Activated CD4-positive, alpha-beta T cell treated with anti-CD3 and anti-CD28 coated beads for 36 hours (primary cell): ENCODE measurements at regions not wholly inside any gene's neighbourhood (a gene's known extent, or its start where the extent isn't known, plus 50 kb on each side); places are given as distances from the start of the nearest gene placed in this dataset.

Experiments
- ATAC-seq: fragments of 200-7000 bp; cut with Tn5 transposase; one replicate; pipeline ENCODE4 v1.10.0; 2021; ENCODE audit warnings: mild to moderate bottlenecking, moderate library complexity
- CTCF ChIA-PET: fragments of 350-600 bp; sonication (Branson Sonifier 250); formaldehyde crosslinking; loops from one replicate; lab custom pipeline; 2021; ENCODE audit warnings: antibody characterized with exemption; lab: Charles Lee
- POLR2A ChIA-PET: fragments of 350-600 bp; sonication (Branson Sonifier 250); formaldehyde crosslinking; loops from one replicate; lab custom pipeline; 2021; ENCODE audit warnings: antibody characterized with exemption, inconsistent platforms; lab: Charles Lee
- DNase-seq: peaks from one replicate; pipeline ENCODE4 v3.0.0-alpha.2; 2020
- H3K27ac Mint-ChIP-seq: one replicate; pipeline ENCODE4 v1.8.0; 2021; ENCODE audit warnings: mixed read lengths
- H3K27me3 Mint-ChIP-seq: one replicate; pipeline ENCODE4 v1.8.0; 2021; ENCODE audit warnings: mixed read lengths
- H3K36me3 Mint-ChIP-seq: one replicate; pipeline ENCODE4 v1.8.0; 2021; ENCODE audit warnings: low read depth, mixed read lengths
- H3K4me1 Mint-ChIP-seq: one replicate; pipeline ENCODE4 v1.8.0; 2021; ENCODE audit warnings: mixed read lengths
- H3K4me3 Mint-ChIP-seq: one replicate; pipeline ENCODE4 v1.8.0; 2021; ENCODE audit warnings: mild to moderate bottlenecking, moderate library complexity, mixed read lengths
- H3K9me3 Mint-ChIP-seq: one replicate; pipeline ENCODE4 v1.8.0; 2021; ENCODE audit warnings: low read depth, mixed read lengths
- intact Hi-C, 2 experiments: fragments of 100-400 bp; cut with DNase I in 1 of 2; cut with micrococcal nuclease in 1 of 2; formaldehyde crosslinking; loops; one replicate each; pipeline versions ENCODE4 v1.14.2 to v1.15.1; 2022 to 2024; cut with DNase I, micrococcal nuclease

DNA sequence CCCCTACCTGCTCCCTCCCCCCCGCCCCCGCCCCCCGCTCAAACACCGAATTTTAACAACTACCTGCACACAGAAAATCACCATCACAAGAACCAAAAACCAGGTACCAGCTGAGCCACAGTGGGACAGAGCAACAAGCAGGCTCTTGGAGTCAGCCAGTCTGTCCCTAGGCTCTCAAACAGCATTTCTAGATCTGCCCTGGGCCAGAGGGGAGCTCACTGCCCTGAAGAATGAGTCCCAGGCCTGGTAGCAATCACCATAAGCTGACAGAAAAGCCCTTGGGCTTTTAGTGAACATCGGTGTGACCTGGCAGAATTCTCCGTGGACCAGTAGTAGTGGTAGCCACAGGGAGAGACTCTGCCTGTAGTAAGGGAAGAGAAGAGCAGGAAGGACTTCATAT, 58.3 kb downstream of the C11orf87 start:
- H3K27ac Mint-ChIP-seq: no peak overlapping the region
- ChIA-PET POLR2A (no interaction called here), CTCF (no interaction called here)
- no peaks in the 10 kb centered on the region for H3K27me3 Mint-ChIP-seq
- H3K9me3 Mint-ChIP-seq: no peaks in the 10 kb centered on the region
- no peak for ATAC-seq
- no peaks in the 10 kb centered on the region for H3K4me1 Mint-ChIP-seq
- intact Hi-C loops: no loop called here
- no peak overlapping the region for H3K4me3 Mint-ChIP-seq
- no peak for DNase-seq
- no peaks in the 10 kb centered on the region for H3K36me3 Mint-ChIP-seq

DNA sequence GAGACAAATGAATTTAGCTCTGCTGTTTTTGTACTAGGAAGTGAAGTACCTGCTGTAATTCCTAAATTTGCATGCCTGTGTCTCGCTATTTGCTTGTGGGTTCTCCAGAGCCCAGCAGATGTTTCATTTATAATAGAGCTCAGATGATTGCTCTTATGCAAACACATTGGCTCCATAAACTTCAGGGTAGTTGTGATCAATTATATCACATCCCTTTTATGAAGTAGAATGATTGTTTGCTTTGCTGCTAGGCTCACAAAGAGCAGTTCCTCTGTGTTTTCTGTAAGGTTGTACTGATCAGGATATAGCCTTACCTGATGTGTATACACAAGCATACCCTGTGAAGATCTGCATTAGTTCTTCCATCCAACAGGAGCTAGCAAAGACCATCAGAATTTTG, 64.1 kb downstream of the C11orf87 start:
- DNase-seq (no peak), ATAC-seq (no peak)
- no peak overlapping the region for H3K27ac Mint-ChIP-seq
- no peaks in the 10 kb centered on the region for H3K9me3 Mint-ChIP-seq
- H3K4me3 Mint-ChIP-seq: no peak overlapping the region
- H3K27me3 Mint-ChIP-seq: no peaks in the 10 kb centered on the region
- ChIA-PET POLR2A (no interaction called here), CTCF (interaction anchor here (1.0 kb wide), 1 partner anchor 10 kb away, joined by 3 read pairs; no protein-coding TSS in a partner anchor)
- intact Hi-C loops: no loop called here
- no peaks in the 10 kb centered on the region for H3K4me1 Mint-ChIP-seq
- no peaks in the 10 kb centered on the region for H3K36me3 Mint-ChIP-seq

DNA sequence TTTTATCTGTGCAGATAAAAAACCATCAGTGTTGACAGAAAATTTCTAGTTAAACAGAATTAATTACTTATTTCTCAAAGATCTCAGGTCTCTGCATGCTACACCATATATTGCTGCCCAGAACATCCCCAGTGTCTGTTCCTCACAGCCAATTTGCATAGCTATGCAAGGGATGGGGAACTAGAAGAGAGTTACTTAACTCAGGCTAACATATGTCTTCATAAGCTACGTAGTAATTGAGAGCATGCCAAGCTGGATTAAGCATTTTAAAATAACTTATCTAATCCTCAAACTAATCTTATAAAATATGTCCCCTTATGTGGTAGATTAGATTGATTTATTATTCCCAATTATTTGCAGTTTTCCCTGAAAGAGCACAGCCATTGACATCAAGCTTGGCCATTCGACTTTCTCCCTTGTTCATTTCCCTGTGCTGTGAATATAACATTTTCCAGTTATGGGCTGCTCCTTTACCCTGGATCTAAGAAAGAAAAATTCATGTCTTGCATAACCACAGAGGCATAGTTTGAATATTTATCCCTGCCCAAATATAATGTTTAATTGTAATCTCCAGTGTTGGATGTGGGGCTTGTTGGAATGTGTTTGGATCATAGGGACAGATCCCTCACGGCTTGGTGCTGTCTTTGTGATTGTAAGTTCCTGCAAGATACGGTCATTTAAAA, 69.1 kb downstream of the C11orf87 start:
- ChIA-PET CTCF (interaction anchor here (0.7 kb wide), 2 partner anchors 12 to 325 kb away, joined by 3 read pairs; no protein-coding TSS in a partner anchor), POLR2A (no interaction called here)
- intact Hi-C loops: no loop called here
- DNase-seq (no peak), ATAC-seq (no peak)
- H3K9me3 Mint-ChIP-seq: peaks cover under 1% of the 10 kb centered on the region
- H3K4me3 Mint-ChIP-seq: no peak overlapping the region
- no peaks in the 10 kb centered on the region for H3K27me3 Mint-ChIP-seq
- H3K27ac Mint-ChIP-seq: no peak overlapping the region
- H3K4me1 Mint-ChIP-seq: no peaks in the 10 kb centered on the region
- no peaks in the 10 kb centered on the region for H3K36me3 Mint-ChIP-seq

DNA sequence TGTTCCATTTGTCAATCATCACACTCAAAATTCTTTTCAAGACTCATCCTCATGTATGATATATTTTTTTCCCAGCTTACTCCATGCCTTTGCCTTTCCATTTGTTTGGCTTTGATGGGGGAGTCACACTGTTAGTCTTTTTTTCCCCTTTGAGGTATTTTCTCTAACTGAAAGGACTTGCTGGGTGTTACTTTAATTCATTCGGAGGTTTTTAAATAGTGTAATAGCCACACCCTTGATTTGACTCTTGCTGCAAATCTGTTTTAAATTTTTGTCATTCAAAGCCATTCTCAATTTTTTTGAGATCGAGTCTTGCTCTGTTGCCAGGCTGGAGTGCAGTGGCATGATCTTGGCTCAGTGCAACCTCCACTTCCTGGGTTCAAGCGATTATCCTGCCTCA, 84.1 kb downstream of the C11orf87 start:
- Mint-ChIP-seq H3K4me3 (no peak overlapping the region), H3K27me3 (no peaks in the 10 kb centered on the region), H3K9me3 (no peaks in the 10 kb centered on the region), H3K4me1 (no peaks in the 10 kb centered on the region), H3K36me3 (no peaks in the 10 kb centered on the region), H3K27ac (no peak overlapping the region)
- CTCF ChIA-PET: no interaction called here
- POLR2A ChIA-PET: no interaction called here
- DNase-seq: no peak
- no peak for ATAC-seq
- intact Hi-C loops: no loop called here

DNA sequence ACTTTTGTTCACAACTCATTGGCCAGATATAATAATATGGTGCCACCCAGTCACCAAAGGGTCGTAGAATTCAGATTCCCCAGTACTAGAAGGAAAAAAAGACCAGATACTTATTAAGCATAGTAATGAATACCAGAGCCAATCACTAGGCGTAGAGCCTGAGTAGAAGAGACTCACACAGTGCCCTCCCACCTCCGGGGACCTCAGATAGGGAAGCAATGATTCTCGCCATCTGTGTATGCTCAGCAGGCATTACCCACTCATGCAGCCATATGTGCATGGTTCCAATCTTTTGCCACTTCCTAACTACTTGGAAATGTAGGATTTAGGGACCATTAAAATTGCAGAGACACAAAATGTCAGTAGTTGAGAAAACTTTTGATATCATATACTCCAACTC, 85.3 kb downstream of the C11orf87 start:
- Mint-ChIP-seq H3K4me1 (no peaks in the 10 kb centered on the region), H3K9me3 (no peaks in the 10 kb centered on the region), H3K27me3 (no peaks in the 10 kb centered on the region), H3K36me3 (no peaks in the 10 kb centered on the region), H3K27ac (no peak overlapping the region), H3K4me3 (no peak overlapping the region)
- CTCF ChIA-PET: no interaction called here
- intact Hi-C loops: no loop called here
- no peak for ATAC-seq
- POLR2A ChIA-PET: no interaction called here
- DNase-seq: no peak

DNA sequence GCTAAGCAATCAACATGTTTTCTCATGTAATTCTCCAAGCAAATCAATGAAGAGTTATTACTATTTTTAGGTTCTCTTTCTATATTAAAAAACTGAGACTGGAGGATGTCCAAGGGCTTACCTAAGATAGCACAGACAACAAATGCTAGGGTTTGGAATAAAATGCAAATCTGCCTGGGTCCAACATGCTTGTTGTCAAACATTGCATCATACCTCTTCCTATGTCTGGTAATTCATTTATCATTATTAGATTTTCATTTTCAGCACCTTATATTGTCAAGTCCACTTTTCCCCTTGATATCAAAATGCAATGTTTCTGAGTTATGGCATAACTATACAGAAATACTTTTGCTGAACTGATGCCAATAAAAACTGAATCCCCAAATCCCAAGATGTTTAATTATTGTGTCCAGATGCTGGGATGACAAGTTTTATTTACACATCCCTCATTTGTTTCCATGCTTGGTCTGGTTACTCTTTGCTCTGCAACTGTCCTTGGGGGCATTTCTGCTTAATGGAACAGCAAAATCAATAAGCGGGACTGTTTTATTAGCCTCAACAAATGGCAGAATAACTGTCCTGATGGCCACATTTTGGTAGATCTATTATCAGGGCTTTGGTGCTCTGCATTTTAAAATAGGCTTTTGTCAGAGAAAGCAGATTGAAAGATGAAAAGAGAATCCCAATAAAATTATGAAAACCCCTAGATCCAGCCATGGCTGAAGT, 86.0 kb downstream of the C11orf87 start:
- Mint-ChIP-seq H3K9me3 (no peaks in the 10 kb centered on the region), H3K36me3 (no peaks in the 10 kb centered on the region), H3K4me1 (no peaks in the 10 kb centered on the region), H3K27ac (no peak overlapping the region), H3K4me3 (no peak overlapping the region), H3K27me3 (no peaks in the 10 kb centered on the region)
- ChIA-PET CTCF (no interaction called here), POLR2A (no interaction called here)
- ATAC-seq: no peak
- intact Hi-C loops: no loop called here
- no peak for DNase-seq

DNA sequence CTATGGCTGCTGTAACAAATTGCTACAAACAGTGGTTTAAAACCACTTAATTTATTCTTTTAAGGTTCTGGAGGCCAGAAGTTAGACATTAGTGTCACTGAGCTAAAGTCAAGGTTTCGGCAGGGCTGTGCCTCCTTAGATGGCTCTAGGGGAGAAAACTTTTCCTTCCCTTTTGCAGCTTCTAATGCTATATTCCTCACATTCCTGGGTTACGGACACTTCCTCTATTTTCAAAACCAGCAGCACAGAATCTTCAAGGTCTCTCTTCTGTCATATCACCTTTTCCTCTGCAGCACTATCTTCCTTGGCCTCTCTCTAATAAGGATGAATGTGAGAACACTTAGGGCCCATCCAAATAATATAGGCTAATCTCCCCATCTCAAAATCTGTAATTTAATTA, 87.0 kb downstream of the C11orf87 start:
- Mint-ChIP-seq H3K36me3 (no peaks in the 10 kb centered on the region), H3K27me3 (no peaks in the 10 kb centered on the region), H3K4me1 (no peaks in the 10 kb centered on the region), H3K9me3 (no peaks in the 10 kb centered on the region), H3K27ac (no peak overlapping the region), H3K4me3 (no peak overlapping the region)
- ChIA-PET CTCF (no interaction called here), POLR2A (no interaction called here)
- no peak for DNase-seq
- no peak for ATAC-seq
- intact Hi-C loops: no loop called here

DNA sequence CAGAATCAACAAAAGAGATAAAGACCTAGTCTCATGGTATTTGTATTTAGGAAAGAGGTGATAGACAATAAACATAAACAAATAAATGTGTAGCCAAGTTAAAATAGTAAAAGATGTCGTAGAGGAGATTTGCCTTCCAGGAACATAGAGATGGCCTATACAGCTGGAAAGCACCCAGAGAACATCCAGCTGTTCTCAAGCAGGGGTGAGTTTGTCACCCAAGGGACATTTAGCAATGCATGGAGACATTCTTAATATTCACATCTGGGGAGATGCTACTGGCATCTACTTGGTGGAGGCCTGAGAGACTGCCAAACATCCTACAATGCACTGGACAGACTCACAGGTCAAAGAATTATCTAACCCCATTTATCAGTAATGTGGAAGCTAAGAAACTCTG, 88.3 kb downstream of the C11orf87 start:
- Mint-ChIP-seq H3K4me1 (no peaks in the 10 kb centered on the region), H3K4me3 (no peak overlapping the region), H3K9me3 (no peaks in the 10 kb centered on the region), H3K36me3 (no peaks in the 10 kb centered on the region), H3K27ac (no peak overlapping the region), H3K27me3 (no peaks in the 10 kb centered on the region)
- ChIA-PET POLR2A (no interaction called here), CTCF (no interaction called here)
- intact Hi-C loops: no loop called here
- DNase-seq: no peak
- ATAC-seq: no peak

DNA sequence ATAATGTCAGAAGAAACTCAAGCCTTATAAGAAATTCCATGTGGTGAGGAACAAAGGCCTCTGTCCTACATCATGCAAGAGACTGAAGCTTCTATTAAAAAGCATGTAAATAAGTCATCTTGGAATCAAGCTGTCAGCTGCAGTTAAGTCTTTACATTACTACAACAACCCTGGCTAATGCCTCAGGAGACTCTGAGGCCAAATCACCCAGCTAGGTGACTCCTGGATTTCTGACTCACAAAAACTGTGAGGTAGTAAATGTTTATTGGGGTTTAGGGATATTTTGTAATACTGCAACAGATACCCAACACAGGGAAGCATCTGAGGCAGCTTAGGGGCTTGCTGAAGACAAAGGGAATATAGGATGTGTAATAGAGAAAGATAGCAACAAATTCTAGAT, 89.6 kb downstream of the C11orf87 start:
- Mint-ChIP-seq H3K27ac (no peak overlapping the region), H3K27me3 (no peaks in the 10 kb centered on the region), H3K36me3 (no peaks in the 10 kb centered on the region), H3K4me3 (no peak overlapping the region), H3K9me3 (peaks cover 3% of the 10 kb centered on the region), H3K4me1 (no peaks in the 10 kb centered on the region)
- POLR2A ChIA-PET: no interaction called here
- ATAC-seq: no peak
- intact Hi-C loops: no loop called here
- DNase-seq: no peak
- CTCF ChIA-PET: interaction anchor here (0.6 to 1.3 kb wide), 2 partner anchors 19 to 525 kb away, joined by 3 read pairs; no protein-coding TSS in a partner anchor

DNA sequence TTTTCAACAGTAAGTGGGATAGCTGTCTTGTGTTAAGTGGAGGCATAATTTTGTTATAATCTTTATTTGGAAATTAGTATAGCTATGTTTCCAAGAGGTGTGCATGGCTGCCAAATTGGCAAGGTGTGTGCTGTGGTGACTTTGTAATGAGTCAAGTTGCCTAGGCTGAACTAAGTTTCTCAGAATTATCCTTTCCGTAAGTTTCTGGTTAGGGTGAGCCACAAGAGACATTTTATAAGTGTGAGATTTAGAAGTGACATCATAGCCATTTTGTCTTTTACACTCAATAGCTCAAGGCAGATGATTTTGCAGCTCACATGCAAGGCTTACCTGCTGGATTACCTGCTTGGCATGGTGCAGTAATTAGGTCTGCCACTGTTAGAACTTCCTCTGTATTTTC, 90.3 kb downstream of the C11orf87 start:
- CTCF ChIA-PET: interaction anchor here (1.3 kb wide), 1 partner anchor 19 kb away, joined by 3 read pairs; no protein-coding TSS in a partner anchor
- POLR2A ChIA-PET: no interaction called here
- H3K27me3 Mint-ChIP-seq: no peaks in the 10 kb centered on the region
- peaks cover 3% of the 10 kb centered on the region for H3K9me3 Mint-ChIP-seq
- intact Hi-C loops: no loop called here
- no peaks in the 10 kb centered on the region for H3K4me1 Mint-ChIP-seq
- no peak for ATAC-seq
- H3K4me3 Mint-ChIP-seq: no peak overlapping the region
- no peak overlapping the region for H3K27ac Mint-ChIP-seq
- DNase-seq: no peak
- no peaks in the 10 kb centered on the region for H3K36me3 Mint-ChIP-seq

DNA sequence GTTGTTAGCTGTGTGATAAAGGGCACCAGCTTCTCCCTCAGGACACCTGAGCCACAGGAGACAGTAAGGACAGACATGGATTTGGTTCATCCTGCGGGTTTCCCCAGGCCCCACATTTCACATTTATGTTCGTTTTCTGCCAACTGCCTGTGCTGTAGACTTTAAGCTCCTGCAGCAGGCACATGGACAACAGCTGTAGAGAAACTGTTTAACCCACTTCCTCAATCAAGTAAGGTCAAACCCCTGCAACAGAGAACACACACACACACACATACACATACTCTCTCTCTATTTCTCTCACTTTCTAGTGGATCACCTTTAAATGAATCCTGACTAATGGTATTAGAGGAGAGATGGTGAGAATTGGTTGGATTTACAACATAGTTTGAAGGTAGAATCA, 90.7 kb downstream of the C11orf87 start:
- H3K27me3 Mint-ChIP-seq: no peaks in the 10 kb centered on the region
- CTCF ChIA-PET: interaction anchor here (1.3 kb wide), 1 partner anchor 18 kb away, joined by 3 read pairs; no protein-coding TSS in a partner anchor

More for the DNA sequence above, 90.7 kb downstream of the C11orf87 start:
- Mint-ChIP-seq H3K9me3 (peaks cover 3% of the 10 kb centered on the region), H3K4me1 (no peaks in the 10 kb centered on the region), H3K27ac (no peak overlapping the region), H3K36me3 (no peaks in the 10 kb centered on the region), H3K4me3 (no peak overlapping the region)
- POLR2A ChIA-PET: no interaction called here
- ATAC-seq (no peak), DNase-seq (no peak)
- intact Hi-C loops: no loop called here
